Neuronal stem cell (in vitro differentiated cells): ENCODE measurements at regions not wholly inside any gene's neighbourhood (a gene's known extent, or its start where the extent isn't known, plus 50 kb on each side); places are given as distances from the start of the nearest gene placed in this dataset.

Experiments
- DNase-seq: peaks from one replicate; pipeline ENCODE4 v3.0.0-alpha.2; 2013; ENCODE audit warnings: low spot score
- H2AFZ ChIP-seq: one replicate; pipeline ENCODE4 v1.6.1; 2013; ENCODE audit warnings: mild to moderate bottlenecking, low read length, inconsistent platforms
- H2AK5ac ChIP-seq: 2 replicates; pipeline ENCODE4 v1.6.1; 2013; ENCODE audit warnings: low read depth, mild to moderate bottlenecking, inconsistent platforms, low read length, moderate library complexity, mixed read lengths
- H2BK120ac ChIP-seq: 2 replicates; pipeline ENCODE4 v1.6.1; 2013; ENCODE audit warnings: low read depth, mild to moderate bottlenecking, inconsistent platforms, low read length, moderate library complexity, mixed read lengths
- H2BK12ac ChIP-seq: one replicate; pipeline ENCODE4 v1.6.1; 2013; ENCODE audit warnings: low read length, inconsistent platforms
- H2BK15ac ChIP-seq: 2 replicates; pipeline ENCODE4 v1.6.1; 2013; ENCODE audit warnings: mild to moderate bottlenecking, low read length, inconsistent platforms, mixed read lengths
- H2BK5ac ChIP-seq: one replicate; pipeline ENCODE4 v1.6.1; 2013; ENCODE audit warnings: inconsistent platforms, mild to moderate bottlenecking, low read length, moderate library complexity
- H3K14ac ChIP-seq: one replicate; pipeline ENCODE4 v1.6.1; 2013; ENCODE audit warnings: low read length, inconsistent platforms
- H3K18ac ChIP-seq: 2 replicates; pipeline ENCODE4 v1.6.1; 2013; ENCODE audit warnings: low read length, inconsistent platforms
- H3K23ac ChIP-seq: 2 replicates; pipeline ENCODE4 v1.6.1; 2013; ENCODE audit warnings: low read depth, mild to moderate bottlenecking, mixed read lengths, low read length, inconsistent platforms; ENCODE audit not compliant: poor library complexity
- H3K27ac ChIP-seq: replicated peaks from 3 replicates; pipeline ENCODE4 v1.5.1; 2013; ENCODE audit warnings: low read length, inconsistent platforms
- H3K27me3 ChIP-seq, 3 experiments: 2 replicates each; pipeline ENCODE4 v1.6.1; 2013; ENCODE audit warnings: low read length in 3 of 3, mild to moderate bottlenecking in 2 of 3, inconsistent platforms in 1 of 3, low read depth in 1 of 3, mixed read lengths in 1 of 3, moderate library complexity in 1 of 3; ENCODE audit not compliant: control insufficient read depth in 3 of 3, insufficient read depth in 3 of 3
- H3K36me3 ChIP-seq, 2 donors: replicated peaks in 1 of 2; 2 replicates each; pipeline ENCODE4 v1.6.1; 2013; ENCODE audit warnings: low read length in 2 of 2; ENCODE audit not compliant: control insufficient read depth in 2 of 2, insufficient read depth in 2 of 2
- H3K4ac ChIP-seq: 2 replicates; pipeline ENCODE4 v1.6.1; 2013; ENCODE audit warnings: inconsistent platforms, mild to moderate bottlenecking, low read length, moderate library complexity
- H3K4me1 ChIP-seq, 2 donors: 1 replicate in 1 of 2; 2 replicates in 1 of 2; pipeline ENCODE4 v1.6.1; 2013; ENCODE audit warnings: low read length in 2 of 2, low read depth in 1 of 2; ENCODE audit not compliant: control insufficient read depth in 2 of 2, insufficient read depth in 1 of 2
- H3K4me2 ChIP-seq: one replicate; pipeline ENCODE4 v1.6.1; 2013; ENCODE audit warnings: mild to moderate bottlenecking, low read length, inconsistent platforms; ENCODE audit not compliant: insufficient read depth, poor library complexity, severe bottlenecking
- H3K4me3 ChIP-seq, 2 donors: 2 replicates each; pipeline ENCODE4 v1.5.1; 2013; ENCODE audit warnings: low read length in 2 of 2, mild to moderate bottlenecking in 2 of 2, inconsistent platforms in 1 of 2, moderate library complexity in 1 of 2
- H3K79me1 ChIP-seq: one replicate; pipeline ENCODE4 v1.6.1; 2013; ENCODE audit warnings: low read depth, mild to moderate bottlenecking, inconsistent platforms, low read length, moderate library complexity
- H3K9ac ChIP-seq: one replicate; pipeline ENCODE4 v1.6.1; 2013; ENCODE audit warnings: mild to moderate bottlenecking, low read depth, low read length, inconsistent platforms; ENCODE audit not compliant: poor library complexity
- H3K9me3 ChIP-seq, 2 donors: replicated peaks in 1 of 2; 2 replicates each; pipeline versions ENCODE3 to v1.6.1; 2013; ENCODE audit warnings: low read length in 2 of 2, mild to moderate bottlenecking in 2 of 2, inconsistent platforms in 1 of 2, low read depth in 1 of 2, mixed read lengths in 1 of 2, moderate library complexity in 1 of 2; ENCODE audit not compliant: control insufficient read depth in 2 of 2, insufficient read depth in 1 of 2
- H4K8ac ChIP-seq: one replicate; pipeline ENCODE4 v1.6.1; 2013; ENCODE audit warnings: low read depth, mild to moderate bottlenecking, inconsistent platforms, low read length, moderate library complexity
- H4K91ac ChIP-seq: one replicate; pipeline ENCODE4 v1.6.1; 2013; ENCODE audit warnings: low read length, low read depth, mild to moderate bottlenecking, inconsistent platforms; ENCODE audit not compliant: poor library complexity
- WGBS, 2 donors: extraction: QIAGEN DNeasy Blood & Tissue Kit; methylation state at CpG; one replicate each; pipeline ENCODE4 v1.1.7; 2013; ENCODE audit warnings: missing lambda C conversion rate in 2 of 2, mixed read lengths in 1 of 2; ENCODE audit not compliant: insufficient read length in 2 of 2, insufficient replicate concordance in 1 of 2; ENCODE audit errors: extremely low coverage in 2 of 2; 5-methylcytosine and 5-hydroxymethylcytosine counted together

DNA sequence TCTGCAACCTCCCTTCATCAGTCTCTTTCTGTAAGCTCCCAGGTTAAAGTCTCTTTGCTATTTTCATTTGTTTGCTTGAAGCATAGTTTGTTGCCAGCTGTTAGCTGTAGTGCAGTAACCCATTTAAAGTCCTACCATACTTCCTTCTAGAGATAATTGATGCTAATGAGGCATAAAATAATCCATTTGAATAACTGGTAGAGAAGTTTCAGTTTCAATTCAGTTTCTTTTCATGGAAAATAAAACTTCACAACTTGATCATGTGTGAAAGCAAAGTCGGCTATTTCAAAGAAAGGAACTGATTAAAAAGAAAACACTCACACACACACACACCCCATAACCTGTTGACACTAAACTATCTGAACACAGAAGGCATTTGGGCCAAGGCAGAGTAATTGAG lies 68.5 kb upstream of the TENT5A start:
- Histone ChIP-seq H2AK5ac (no peak overlapping the region), H2BK120ac (no peak overlapping the region), H2BK12ac (no peak overlapping the region), H3K9me3 (no peaks in the 10 kb centered on the region), H4K91ac (no peak overlapping the region), H2AFZ (no peak overlapping the region), H3K4me3 (no peak overlapping the region), H3K4me1 (no peaks in the 10 kb centered on the region), H3K36me3 (no peaks in the 10 kb centered on the region), H3K18ac (no peak overlapping the region), H2BK15ac (no peak overlapping the region), H3K4me2 (no peak overlapping the region), H4K8ac (no peak overlapping the region), H3K14ac (no peak overlapping the region), H3K27ac (no peak overlapping the region), H3K9ac (no peak overlapping the region), H2BK5ac (no peak overlapping the region), H3K27me3 (no peaks in the 10 kb centered on the region), H3K4ac (no peak overlapping the region), H3K23ac (no peak overlapping the region), H3K79me1 (no peaks in the 10 kb centered on the region)
- DNase-seq, result no peak
- WGBS, 2 donors, result no CpG with 5 or more reads among the region's 1 CpG

DNA sequence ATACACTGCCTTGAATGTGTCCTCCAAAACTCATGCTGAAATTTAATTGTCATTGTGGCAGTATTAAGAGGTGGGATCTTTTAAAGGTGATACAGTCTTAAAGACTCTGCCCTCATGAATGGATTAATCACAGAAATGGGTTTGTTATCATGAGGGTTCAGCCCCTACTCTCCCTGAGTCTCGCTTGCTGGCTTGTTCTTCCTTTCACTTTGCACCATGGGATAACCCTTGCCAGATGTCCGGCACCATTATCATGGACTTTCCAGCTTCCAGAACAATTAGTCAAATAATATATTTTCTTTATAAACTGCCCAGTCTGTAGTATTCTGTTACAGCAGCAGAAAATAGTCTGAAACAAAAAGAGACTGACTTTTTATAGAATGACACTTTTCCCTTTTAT lies 67.9 kb upstream of the TENT5A start:
- no peaks in the 10 kb centered on the region for H3K79me1 ChIP-seq
- no peak overlapping the region for H3K18ac ChIP-seq
- no peak overlapping the region for H3K4me2 ChIP-seq
- H3K14ac ChIP-seq, result no peak overlapping the region
- no peak overlapping the region for H4K91ac ChIP-seq
- H3K9me3 ChIP-seq, result no peaks in the 10 kb centered on the region
- WGBS, 2 donors, result no CpG with 5 or more reads among the region's 2 CpGs
- H2AK5ac ChIP-seq, result no peak overlapping the region
- no peaks in the 10 kb centered on the region for H3K36me3 ChIP-seq
- no peak overlapping the region for H2BK5ac ChIP-seq
- no peaks in the 10 kb centered on the region for H3K27me3 ChIP-seq
- H4K8ac ChIP-seq, result no peak overlapping the region
- no peak overlapping the region for H3K4ac ChIP-seq
- no peak overlapping the region for H2AFZ ChIP-seq
- no peak overlapping the region for H3K23ac ChIP-seq
- no peak overlapping the region for H2BK120ac ChIP-seq
- H3K4me3 ChIP-seq, result no peak overlapping the region
- no peak overlapping the region for H3K27ac ChIP-seq
- H3K9ac ChIP-seq, result no peak overlapping the region
- DNase-seq, result no peak
- H2BK15ac ChIP-seq, result no peak overlapping the region
- no peak overlapping the region for H2BK12ac ChIP-seq
- no peaks in the 10 kb centered on the region for H3K4me1 ChIP-seq

DNA sequence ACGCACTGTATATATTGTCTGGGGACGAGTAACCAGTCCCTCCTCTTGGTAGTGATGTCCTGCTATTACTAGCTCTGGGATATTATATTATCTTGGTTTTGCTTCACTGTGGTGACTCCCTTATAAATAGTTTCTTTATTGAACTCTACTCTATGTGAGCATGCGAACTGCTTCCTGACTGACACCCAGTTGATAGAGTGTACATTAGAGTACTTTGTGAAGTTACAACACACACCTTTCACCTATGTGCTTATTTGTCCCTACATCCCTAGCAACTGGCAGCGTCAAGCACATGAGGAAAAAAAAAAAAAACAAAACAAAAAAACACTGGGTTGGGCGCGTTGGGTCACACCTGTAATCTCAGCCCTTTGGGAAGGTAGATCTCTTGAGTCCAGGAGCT lies 67.3 kb upstream of the TENT5A start:
- no peak overlapping the region for H3K14ac ChIP-seq
- no peak overlapping the region for H2BK15ac ChIP-seq
- no peak overlapping the region for H3K4me2 ChIP-seq
- no peak overlapping the region for H3K23ac ChIP-seq
- H3K27me3 ChIP-seq, result no peaks in the 10 kb centered on the region
- no peak overlapping the region for H2BK5ac ChIP-seq
- no peaks in the 10 kb centered on the region for H3K36me3 ChIP-seq
- no peak overlapping the region for H3K27ac ChIP-seq
- no peaks in the 10 kb centered on the region for H3K9me3 ChIP-seq
- H4K8ac ChIP-seq, result no peak overlapping the region
- no peak overlapping the region for H2AK5ac ChIP-seq
- H3K4me3 ChIP-seq, result no peak overlapping the region
- H2BK12ac ChIP-seq, result no peak overlapping the region
- H3K79me1 ChIP-seq, result no peaks in the 10 kb centered on the region
- no peaks in the 10 kb centered on the region for H3K4me1 ChIP-seq
- H4K91ac ChIP-seq, result no peak overlapping the region
- no peak overlapping the region for H3K9ac ChIP-seq
- no peak overlapping the region for H2BK120ac ChIP-seq
- no peak overlapping the region for H2AFZ ChIP-seq
- DNase-seq, result no peak
- WGBS, 2 donors, result no CpG with 5 or more reads among the region's 6 CpGs
- no peak overlapping the region for H3K18ac ChIP-seq
- no peak overlapping the region for H3K4ac ChIP-seq

DNA sequence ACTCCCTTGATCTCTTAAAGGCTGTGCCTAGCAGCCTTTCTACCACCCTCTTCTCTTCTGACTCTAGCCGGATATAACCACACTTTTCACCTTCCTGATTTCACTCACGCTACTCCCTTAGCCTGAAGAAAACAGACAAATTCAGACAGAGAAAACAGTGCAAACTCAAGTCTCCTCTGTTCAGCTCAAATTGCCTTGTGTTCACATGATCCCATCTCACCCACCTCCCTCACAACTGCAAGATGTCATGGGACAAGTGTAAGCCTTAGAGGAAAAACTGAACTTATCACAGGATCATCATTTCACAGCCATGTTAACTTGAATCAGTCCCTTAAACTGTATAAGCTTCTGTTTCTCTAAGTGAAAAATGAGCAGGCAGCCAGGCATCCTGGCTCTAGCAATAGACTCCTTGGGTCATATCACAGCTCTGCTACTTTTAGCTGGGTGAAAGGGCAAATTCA lies 66.5 kb upstream of the TENT5A start:
- WGBS, 2 donors, result no CpG with 5 or more reads among the region's 2 CpGs
- H2AFZ ChIP-seq, result no peak overlapping the region
- H3K14ac ChIP-seq, result no peak overlapping the region
- no peak overlapping the region for H2BK120ac ChIP-seq
- no peak overlapping the region for H4K8ac ChIP-seq
- H3K4me2 ChIP-seq, result no peak overlapping the region
- H3K27ac ChIP-seq, result no peak overlapping the region
- no peaks in the 10 kb centered on the region for H3K79me1 ChIP-seq
- no peak overlapping the region for H4K91ac ChIP-seq
- H3K36me3 ChIP-seq, result no peaks in the 10 kb centered on the region
- H3K9ac ChIP-seq, result no peak overlapping the region
- H3K23ac ChIP-seq, result no peak overlapping the region
- H2BK15ac ChIP-seq, result no peak overlapping the region
- H3K27me3 ChIP-seq, result no peaks in the 10 kb centered on the region
- no peak overlapping the region for H2AK5ac ChIP-seq
- H3K18ac ChIP-seq, result no peak overlapping the region
- DNase-seq, result no peak
- H3K4ac ChIP-seq, result no peak overlapping the region
- no peak overlapping the region for H2BK5ac ChIP-seq
- H3K4me1 ChIP-seq, result no peaks in the 10 kb centered on the region
- no peak overlapping the region for H2BK12ac ChIP-seq
- H3K4me3 ChIP-seq, result no peak overlapping the region
- no peaks in the 10 kb centered on the region for H3K9me3 ChIP-seq
